NT2/D1 (cell line): ENCODE measurements at regions not wholly inside any gene's neighbourhood (a gene's known extent, or its start where the extent isn't known, plus 50 kb on each side); places are given as distances from the start of the nearest gene placed in this dataset.

Source experiments
- SUZ12 ChIP-seq: IDR thresholded peaks from 2 replicates; pipeline ENCODE4 v1.6.1; 2011; ENCODE audit not compliant: insufficient read length, insufficient read depth; ENCODE audit errors: extremely low read depth
- YY1 ChIP-seq: IDR thresholded peaks from 2 replicates; pipeline ENCODE4 v1.6.1; 2011; ENCODE audit not compliant: insufficient read length, insufficient read depth
- ZNF274 ChIP-seq: IDR thresholded peaks from 2 replicates; pipeline ENCODE4 v1.6.1; 2011; ENCODE audit warnings: mild to moderate bottlenecking, low read depth, low read length

DNA sequence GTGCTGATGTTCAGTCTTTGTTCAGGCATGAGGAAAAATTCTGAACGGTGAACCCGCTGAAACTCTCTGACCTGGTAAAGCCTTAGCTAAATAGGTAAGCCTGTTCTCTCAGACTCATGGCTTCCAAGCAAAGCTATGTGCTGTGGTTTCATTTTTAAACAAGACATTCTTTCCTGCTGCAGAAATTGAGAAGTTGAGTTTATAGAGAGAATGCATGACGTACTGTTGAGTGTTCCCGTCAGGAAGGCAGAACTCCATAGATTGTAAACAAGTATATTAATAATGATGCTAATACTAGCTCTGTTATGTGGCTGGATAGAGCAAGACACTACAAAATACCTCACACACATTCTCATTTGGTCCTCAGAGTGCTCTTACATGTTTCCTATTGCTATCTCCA, 424.0 kb upstream of the CRIM1 start:
- TF ChIP-seq ZNF274 (no peak), YY1 (no peak), SUZ12 (no peak)
